PC-3 (cell line): ENCODE measurements at regions not wholly inside any gene's neighbourhood (a gene's known extent, or its start where the extent isn't known, plus 50 kb on each side); places are given as distances from the start of the nearest gene placed in this dataset.

ENCODE experiments used
- EZH2 ChIP-seq: fragments of 300-600 bp; sonication (generic); IDR thresholded peaks from one replicate; pipeline ENCODE4 v1.6.1; 2017; ENCODE audit warnings: antibody characterized with exemption, mild to moderate bottlenecking, low read length; ENCODE audit not compliant: unreplicated experiment
- EZH2phosphoT487 ChIP-seq: fragments of 300-600 bp; sonication (generic); IDR thresholded peaks from 2 replicates; pipeline ENCODE4 v1.6.1; 2018; ENCODE audit warnings: mild to moderate bottlenecking, antibody characterized with exemption, low read length, borderline replicate concordance
- TF ChIP-seq, protein P1 (sequence below): fragments of 300-600 bp; sonication (generic); conservative IDR thresholded peaks from 2 replicates; pipeline ENCODE4 v1.5.1; 2017; ENCODE audit warnings: antibody characterized with exemption, low read depth, mild to moderate bottlenecking, low read length

GRCh38 chr4:181688872-181689271 is 554.3 kb upstream of the TENM3 start:
- TF ChIP-seq, protein P1, sequence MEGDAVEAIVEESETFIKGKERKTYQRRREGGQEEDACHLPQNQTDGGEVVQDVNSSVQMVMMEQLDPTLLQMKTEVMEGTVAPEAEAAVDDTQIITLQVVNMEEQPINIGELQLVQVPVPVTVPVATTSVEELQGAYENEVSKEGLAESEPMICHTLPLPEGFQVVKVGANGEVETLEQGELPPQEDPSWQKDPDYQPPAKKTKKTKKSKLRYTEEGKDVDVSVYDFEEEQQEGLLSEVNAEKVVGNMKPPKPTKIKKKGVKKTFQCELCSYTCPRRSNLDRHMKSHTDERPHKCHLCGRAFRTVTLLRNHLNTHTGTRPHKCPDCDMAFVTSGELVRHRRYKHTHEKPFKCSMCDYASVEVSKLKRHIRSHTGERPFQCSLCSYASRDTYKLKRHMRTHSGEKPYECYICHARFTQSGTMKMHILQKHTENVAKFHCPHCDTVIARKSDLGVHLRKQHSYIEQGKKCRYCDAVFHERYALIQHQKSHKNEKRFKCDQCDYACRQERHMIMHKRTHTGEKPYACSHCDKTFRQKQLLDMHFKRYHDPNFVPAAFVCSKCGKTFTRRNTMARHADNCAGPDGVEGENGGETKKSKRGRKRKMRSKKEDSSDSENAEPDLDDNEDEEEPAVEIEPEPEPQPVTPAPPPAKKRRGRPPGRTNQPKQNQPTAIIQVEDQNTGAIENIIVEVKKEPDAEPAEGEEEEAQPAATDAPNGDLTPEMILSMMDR, result no peak
- TF ChIP-seq EZH2, result no peak
- no peak for TF ChIP-seq EZH2phosphoT487
